Umbilical cord (tissue), 1 donor: ENCODE measurements at regions not wholly inside any gene's neighbourhood (a gene's known extent, or its start where the extent isn't known, plus 50 kb on each side); places are given as distances from the start of the nearest gene placed in this dataset.
A peak's percentile ranks its signal among the peaks of the same experiment; 100 is the strongest.

Source experiments
- DNase-seq: peaks from one replicate; pipeline ENCODE4 v3.0.0-alpha.2; 2015; ENCODE audit warnings: low spot score

GRCh38 chr1:18011703-18012102, 95.9 kb upstream of the IGSF21 start:
- DNase-seq = no peak

DNA sequence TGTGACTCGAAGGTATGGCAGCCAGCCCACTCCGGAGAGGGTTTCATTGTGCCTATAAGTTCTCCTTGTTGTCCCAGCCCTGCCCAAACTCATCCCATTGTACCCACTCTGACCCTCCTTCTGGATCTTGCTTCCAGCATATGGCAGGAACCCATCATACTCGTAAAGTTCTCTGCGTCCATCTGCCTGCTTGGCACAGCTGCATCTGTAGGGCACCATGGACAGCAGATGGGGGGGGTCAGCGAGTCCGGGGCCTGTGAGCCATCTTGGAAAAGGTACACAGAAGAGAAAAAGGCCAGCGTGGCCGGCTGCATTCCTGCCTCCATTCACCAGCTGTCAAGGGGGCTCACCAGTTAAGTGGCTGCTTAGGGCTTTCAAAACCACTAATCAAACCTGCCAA, 94.9 kb upstream of the IGSF21 start:
- no peak for DNase-seq

DNA sequence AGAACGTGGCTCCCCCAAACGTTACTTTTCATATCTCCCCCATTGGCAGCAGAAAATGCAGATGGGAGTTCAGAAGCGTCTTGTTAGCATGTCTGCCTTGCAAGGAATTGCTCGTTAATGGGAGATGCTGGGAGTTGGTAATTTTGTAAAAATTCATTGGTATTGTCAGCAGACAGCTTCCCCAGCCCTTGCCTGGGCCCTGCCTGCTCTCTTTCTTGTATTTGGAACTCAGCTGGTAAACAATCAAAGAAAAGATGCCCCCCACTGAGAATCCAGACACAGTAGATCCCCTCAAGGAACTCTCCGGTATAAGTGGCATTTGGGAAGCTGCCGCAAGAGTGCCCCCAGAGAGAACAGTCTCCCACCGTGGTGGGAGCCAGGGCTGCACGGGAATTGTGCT, 94.4 kb upstream of the IGSF21 start:
- no peak for DNase-seq

- DNase-seq = no peak
Measured at GRCh38 chr1:18015719-18016118, 91.9 kb upstream of the IGSF21 start.

DNA sequence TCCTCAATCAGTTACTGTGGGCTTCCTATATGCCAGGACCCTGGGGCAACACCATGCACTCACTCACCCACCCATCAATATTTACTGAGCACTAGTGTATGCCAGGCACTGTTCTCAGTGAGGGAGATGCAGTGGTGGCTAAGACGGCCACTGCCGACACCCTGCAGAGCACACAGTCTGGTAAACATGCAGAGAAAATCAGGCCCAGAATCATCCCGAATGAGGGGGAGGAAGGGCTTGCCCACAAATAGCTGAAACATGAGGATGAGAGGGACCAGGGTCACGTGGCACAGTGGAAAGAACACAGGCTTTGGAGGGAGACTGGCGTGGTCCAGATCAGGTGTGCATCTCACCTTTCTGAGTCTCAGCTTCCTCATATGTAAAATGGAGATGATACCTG, 89.2 kb upstream of the IGSF21 start:
- DNase-seq = no peak

GRCh38 chr1:18020021-18020817, 87.4 kb upstream of the IGSF21 start:
- DNase-seq = no peak

GRCh38 chr1:18021242-18021641, 86.4 kb upstream of the IGSF21 start:
- DNase-seq = no peak

DNA sequence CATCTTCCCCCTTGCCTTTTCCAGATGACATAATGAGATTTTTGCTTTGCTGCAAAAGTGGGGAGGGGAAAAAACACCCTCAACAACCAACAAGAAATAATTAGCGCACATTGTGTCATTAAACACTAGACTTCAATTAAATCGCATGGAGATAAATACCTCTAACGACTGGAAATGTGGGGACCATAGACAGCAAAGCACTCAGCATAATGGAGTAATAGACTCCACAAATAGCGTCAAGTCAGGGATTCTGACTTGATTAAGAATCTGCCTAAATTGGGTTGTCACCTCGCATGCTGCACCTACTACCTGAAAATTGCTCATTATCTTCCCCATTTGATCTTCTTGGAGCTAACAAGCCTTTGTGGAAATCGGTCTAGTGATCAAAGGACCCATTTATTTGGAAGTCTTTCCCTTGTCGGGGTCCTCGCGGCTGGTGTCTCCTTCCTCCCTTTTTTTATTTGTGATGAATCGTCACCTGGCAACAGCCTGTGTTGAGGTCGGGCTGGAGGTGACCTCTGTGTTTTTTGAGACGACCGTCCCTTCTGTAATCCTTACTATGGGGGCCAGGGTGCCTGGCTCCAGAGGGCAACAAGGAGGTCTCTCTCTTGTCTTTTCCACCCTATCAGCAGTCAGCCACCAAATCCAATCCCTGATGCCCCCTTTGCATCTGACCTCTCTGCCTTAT, 75.3 kb upstream of the IGSF21 start:
- no peak for DNase-seq

- DNase-seq = no peak
Measured at GRCh38 chr1:18035145-18035544, 72.5 kb upstream of the IGSF21 start.

DNA sequence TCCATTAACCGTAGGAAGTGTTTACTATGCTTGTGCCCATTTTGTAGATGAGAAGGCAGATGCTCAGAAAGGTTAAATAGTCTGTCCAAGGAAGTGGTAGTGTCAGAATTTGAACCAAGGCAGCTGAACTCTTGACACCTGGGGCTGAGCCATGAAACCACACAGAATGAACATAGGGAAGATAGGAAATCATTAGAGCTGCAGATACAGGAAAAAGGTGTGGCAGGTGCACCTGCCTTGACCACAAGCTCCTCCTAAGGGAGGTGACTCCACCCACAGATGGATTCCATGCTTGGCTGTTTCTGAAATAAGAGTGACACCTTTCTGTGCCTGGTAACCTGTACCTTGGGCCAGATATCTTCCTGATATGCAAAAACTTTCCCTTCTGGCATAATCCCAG, 69.9 kb upstream of the IGSF21 start:
- DNase-seq = no peak

DNA sequence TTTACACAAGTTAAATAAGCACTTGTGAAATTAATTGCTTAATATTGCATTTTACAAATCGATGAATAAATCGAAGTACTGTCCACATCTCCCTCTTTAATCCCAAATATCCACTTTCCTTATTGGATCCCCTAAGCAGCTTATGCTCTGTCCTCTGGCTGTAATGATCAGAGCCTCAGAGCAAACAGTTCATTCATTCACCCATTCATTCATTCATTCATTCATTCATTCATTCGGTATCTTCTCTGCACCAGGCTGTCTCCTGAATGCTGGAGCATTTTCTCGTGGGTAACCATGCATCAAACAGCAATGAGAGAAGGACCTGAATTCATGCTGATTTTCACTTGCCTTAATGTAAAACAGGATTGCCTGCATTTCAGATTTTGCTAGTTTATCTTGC, 69.5 kb upstream of the IGSF21 start:
- no peak for DNase-seq

GRCh38 chr1:18039102-18039501, 68.5 kb upstream of the IGSF21 start:
- DNase-seq = no peak

DNA sequence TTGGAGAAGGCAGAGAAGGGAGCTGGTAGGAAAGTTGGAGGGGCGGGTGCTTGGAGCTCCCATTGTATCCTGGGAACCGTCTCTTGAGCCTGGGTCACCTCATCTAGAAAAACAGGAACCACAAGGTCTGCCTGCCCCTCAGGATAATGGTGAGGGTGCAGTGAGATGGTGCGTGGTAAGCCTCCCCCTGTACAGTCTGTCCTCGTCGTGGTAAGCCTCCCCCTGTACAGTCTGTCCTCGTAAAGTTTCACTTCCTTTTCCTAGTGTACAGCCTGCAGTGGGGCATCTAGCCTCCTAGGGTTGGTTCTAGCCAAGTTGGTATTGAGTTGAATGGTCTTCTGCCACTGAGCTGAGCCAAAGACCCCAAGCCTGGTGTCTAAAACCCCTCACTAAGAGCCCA, 66.5 kb upstream of the IGSF21 start:
- no peak for DNase-seq

GRCh38 chr1:18041685-18042355, 65.8 kb upstream of the IGSF21 start:
- peak; percentile 15 for DNase-seq

DNA sequence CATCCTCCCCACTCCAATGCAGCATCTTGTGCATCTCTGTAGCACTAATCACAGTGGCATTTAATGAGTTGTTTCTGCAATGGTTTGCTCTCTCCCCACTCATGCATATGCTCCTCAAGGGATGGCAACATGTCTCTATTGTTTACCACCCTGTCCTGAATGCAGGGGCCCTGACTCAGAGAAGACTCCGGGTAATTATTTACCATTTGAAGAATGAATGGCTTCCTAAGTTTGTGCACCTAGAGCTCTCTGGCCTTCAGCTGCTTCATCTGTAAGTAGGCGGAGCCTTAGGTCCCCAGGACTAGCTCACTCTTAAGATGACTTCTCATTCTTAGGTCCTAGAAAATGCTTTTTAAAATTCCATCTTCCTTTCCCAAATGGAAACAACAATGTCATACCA, 63.7 kb upstream of the IGSF21 start:
- DNase-seq = no peak

- no peak for DNase-seq
Measured at GRCh38 chr1:18045203-18045602, 62.4 kb upstream of the IGSF21 start.

GRCh38 chr1:18045621-18046020, 62.0 kb upstream of the IGSF21 start:
- no peak for DNase-seq

- DNase-seq = no peak
Measured at GRCh38 chr1:18047122-18047521, 60.5 kb upstream of the IGSF21 start.

DNA sequence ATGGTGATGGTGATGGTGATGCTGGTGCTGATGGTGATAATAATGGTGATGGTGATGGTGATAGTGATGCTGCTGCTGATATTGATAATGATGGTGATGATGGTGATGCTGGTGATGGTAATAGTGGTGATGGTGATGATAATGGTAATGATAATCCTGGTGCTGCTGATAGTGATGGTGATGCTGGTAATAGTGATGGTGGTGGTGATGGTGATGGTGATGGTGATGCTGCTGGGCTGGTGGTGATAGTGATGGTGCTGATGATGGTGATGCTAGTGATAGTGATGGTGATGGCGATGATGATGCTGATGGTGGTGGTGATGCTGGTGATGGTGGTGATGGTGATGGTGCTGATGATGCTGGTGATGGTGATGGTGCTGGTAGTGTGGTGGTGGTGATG, 58.4 kb upstream of the IGSF21 start:
- no peak for DNase-seq

DNA sequence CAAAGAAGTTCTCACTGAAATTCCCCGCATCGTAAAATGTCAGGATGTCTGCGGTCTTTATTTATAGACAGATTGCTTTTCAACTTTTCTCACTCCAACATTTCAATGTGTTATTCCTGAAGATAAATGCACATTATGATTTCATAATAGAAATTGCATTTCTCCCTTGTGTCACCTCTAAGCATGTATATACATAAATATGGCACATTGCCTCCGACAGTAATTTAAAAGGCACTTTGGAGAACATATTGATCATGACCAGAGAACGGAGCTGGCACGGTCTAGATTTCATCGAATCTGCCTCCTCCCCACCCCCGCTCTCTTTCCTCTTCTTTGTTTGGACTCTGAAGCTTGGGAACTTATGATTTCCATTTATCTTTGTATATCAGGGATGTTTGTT, 54.9 kb upstream of the IGSF21 start:
- DNase-seq = no peak

DNA sequence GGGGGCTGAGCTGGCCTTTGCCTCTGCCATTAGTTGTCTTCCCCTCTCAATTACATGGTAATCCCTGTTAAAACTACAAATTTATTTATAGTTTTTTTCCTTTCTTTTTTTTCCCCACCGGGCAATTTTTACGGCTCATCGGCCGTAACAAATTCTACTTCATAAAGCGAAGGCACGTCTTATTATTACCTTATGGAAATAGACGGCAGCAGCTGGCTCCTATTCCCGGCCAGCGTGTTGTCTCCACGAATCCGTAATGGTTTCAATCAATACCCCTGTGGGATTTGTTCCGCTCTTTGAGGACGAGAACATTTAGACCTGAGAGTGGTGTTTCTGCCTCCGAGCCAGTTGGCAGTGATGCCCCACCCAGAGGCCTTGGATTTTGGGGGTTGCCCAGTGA, 52.4 kb upstream of the IGSF21 start:
- DNase-seq = no peak

DNA sequence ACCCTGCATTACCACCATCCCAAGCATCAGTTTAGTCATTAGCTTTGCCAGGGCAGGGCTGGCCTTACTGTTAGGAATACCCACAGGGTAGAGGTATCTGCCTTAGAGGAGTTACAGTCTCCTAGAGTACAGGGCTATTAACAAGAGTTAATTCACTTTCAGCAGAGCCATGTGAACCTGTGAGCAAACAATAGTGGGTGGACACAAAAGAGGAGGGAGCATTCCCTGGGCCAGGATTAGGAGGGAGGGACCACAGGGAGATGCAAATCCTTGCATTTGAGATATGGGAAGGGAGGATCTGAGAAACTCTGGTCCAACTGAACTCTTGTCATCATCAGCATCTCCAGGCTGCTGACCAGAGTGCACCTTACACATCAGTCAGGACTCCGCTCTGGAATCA, 51.1 kb upstream of the IGSF21 start:
- DNase-seq = no peak

- no peak for DNase-seq
Measured at GRCh38 chr1:18057623-18058022, 50.0 kb upstream of the IGSF21 start.
